K562 (cell line): ENCODE measurements at regions not wholly inside any gene's neighbourhood (a gene's known extent, or its start where the extent isn't known, plus 50 kb on each side); places are given as distances from the start of the nearest gene placed in this dataset.

Experiments used
- CAMTA2 ChIP-seq: fragments of 250-450 bp; sonication (Bioruptor Pico); conservative IDR thresholded peaks from 2 replicates; pipeline ENCODE4 v1.5.1; 2022
- NR2C1 ChIP-seq, 2 experiments: fragments of 450-650 bp; IDR thresholded peaks; 2 replicates each; pipeline ENCODE4 v1.6.1; 2017; ENCODE audit warnings: mild to moderate bottlenecking in 2 of 2, antibody characterized with exemption in 1 of 2, inconsistent platforms in 1 of 2, missing compliant biosample characterization in 1 of 2, missing genetic modification characterization in 1 of 2
- SRF ChIP-seq, 2 experiments: fragments of 250-450, 450-650 bp in 1 of 2; sonication (Bioruptor Pico) in 1 of 2; sonication (generic) in 1 of 2; formaldehyde crosslinking; IDR thresholded peaks; 2 replicates each; pipeline versions ENCODE4 v1.5.0 to v1.5.1; 2020 to 2022; ENCODE audit warnings: mild to moderate bottlenecking in 1 of 2, missing genetic modification reagents in 1 of 2
- TCF7L2 ChIP-seq: fragments of 150-350 bp; IDR thresholded peaks from 2 replicates; pipeline ENCODE4 v1.6.1; 2016; ENCODE audit warnings: low read depth, mild to moderate bottlenecking, low read length, moderate library complexity
- U2AF2 ChIP-seq: fragments of 200-400 bp; formaldehyde crosslinking; optimal IDR thresholded peaks from 2 replicates; pipeline ENCODE3; 2017; ENCODE audit warnings: low read depth, mild to moderate bottlenecking, low read length
- ZNF586 ChIP-seq: fragments of 450-650 bp; formaldehyde crosslinking; conservative IDR thresholded peaks from 2 replicates; pipeline ENCODE4 v1.4.0; 2020; ENCODE audit warnings: mild to moderate bottlenecking, moderate library complexity
- ZNF668 ChIP-seq: fragments of 250-450 bp; sonication (Bioruptor Pico); IDR thresholded peaks from 2 replicates; pipeline ENCODE4 v1.8.0; 2022; ENCODE audit warnings: mild to moderate bottlenecking, inconsistent platforms
- TF ChIP-seq, protein P1 (sequence below): fragments of 200-800 bp; sonication (Bioruptor generic); IDR thresholded peaks from 2 replicates; pipeline ENCODE4 v1.6.1; 2017; ENCODE audit warnings: missing genetic modification characterization, missing compliant biosample characterization
- TF ChIP-seq, protein P2 (sequence below): sonication (generic); formaldehyde crosslinking; IDR thresholded peaks from 2 replicates; pipeline ENCODE4 v1.8.1; 2023; ENCODE audit warnings: mild to moderate bottlenecking, missing genetic modification reagents
- TF ChIP-seq, protein P3 (sequence below): sonication (generic); formaldehyde crosslinking; IDR thresholded peaks from 2 replicates; pipeline ENCODE4 v1.8.0; 2023; ENCODE audit warnings: mild to moderate bottlenecking, missing genetic modification reagents

DNA sequence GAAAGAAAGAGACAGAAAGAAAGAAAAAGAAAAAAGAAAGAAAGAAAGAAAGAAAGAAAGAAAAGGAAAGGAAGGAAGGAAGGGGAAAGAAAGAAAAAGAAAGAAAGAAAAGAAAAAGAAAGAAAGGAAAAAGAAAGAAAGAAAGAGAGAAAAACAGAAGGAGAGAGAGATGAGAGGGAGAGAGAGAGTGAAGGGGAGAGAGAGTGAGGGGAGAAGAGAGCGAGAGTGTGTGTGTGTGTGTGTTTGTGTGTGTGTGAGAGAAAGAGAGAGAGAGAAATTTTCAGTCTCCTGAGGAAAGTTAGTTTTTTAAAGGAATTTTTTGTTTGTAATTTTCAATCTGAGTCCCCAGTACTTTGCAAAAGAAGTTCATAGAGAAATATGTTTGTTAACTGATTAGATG, 504.1 kb upstream of the POU3F4 start (continued):
- TF ChIP-seq, protein P1, sequence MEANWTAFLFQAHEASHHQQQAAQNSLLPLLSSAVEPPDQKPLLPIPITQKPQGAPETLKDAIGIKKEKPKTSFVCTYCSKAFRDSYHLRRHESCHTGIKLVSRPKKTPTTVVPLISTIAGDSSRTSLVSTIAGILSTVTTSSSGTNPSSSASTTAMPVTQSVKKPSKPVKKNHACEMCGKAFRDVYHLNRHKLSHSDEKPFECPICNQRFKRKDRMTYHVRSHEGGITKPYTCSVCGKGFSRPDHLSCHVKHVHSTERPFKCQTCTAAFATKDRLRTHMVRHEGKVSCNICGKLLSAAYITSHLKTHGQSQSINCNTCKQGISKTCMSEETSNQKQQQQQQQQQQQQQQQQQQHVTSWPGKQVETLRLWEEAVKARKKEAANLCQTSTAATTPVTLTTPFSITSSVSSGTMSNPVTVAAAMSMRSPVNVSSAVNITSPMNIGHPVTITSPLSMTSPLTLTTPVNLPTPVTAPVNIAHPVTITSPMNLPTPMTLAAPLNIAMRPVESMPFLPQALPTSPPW (CRISPR knock-in tag), result no peak
- TF ChIP-seq, protein P2, sequence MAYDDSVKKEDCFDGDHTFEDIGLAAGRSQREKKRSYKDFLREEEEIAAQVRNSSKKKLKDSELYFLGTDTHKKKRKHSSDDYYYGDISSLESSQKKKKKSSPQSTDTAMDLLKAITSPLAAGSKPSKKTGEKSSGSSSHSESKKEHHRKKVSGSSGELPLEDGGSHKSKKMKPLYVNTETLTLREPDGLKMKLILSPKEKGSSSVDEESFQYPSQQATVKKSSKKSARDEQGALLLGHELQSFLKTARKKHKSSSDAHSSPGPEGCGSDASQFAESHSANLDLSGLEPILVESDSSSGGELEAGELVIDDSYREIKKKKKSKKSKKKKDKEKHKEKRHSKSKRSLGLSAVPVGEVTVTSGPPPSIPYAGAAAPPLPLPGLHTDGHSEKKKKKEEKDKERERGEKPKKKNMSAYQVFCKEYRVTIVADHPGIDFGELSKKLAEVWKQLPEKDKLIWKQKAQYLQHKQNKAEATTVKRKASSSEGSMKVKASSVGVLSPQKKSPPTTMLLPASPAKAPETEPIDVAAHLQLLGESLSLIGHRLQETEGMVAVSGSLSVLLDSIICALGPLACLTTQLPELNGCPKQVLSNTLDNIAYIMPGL (CRISPR knock-in tag), result no peak
- TF ChIP-seq ZNF668, result no peak
- TF ChIP-seq TCF7L2, result no peak
- TF ChIP-seq ZNF586 (CRISPR knock-in tag), result no peak
- no peak for TF ChIP-seq NR2C1 (IDR thresholded peaks at IDR 0.05)
- TF ChIP-seq NR2C1 (tag; IDR thresholded peaks at IDR 0.05), result no peak
- no peak for TF ChIP-seq SRF (CRISPR knock-in tag; IDR thresholded peaks at IDR 0.05)
- TF ChIP-seq U2AF2, result no peak
- TF ChIP-seq, protein P3, sequence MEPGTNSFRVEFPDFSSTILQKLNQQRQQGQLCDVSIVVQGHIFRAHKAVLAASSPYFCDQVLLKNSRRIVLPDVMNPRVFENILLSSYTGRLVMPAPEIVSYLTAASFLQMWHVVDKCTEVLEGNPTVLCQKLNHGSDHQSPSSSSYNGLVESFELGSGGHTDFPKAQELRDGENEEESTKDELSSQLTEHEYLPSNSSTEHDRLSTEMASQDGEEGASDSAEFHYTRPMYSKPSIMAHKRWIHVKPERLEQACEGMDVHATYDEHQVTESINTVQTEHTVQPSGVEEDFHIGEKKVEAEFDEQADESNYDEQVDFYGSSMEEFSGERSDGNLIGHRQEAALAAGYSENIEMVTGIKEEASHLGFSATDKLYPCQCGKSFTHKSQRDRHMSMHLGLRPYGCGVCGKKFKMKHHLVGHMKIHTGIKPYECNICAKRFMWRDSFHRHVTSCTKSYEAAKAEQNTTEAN (CRISPR knock-in tag), result no peak
- no peak for TF ChIP-seq CAMTA2 (CRISPR knock-in tag)
